GM18909 (cell line): ENCODE measurements at regions not wholly inside any gene's neighbourhood (a gene's known extent, or its start where the extent isn't known, plus 50 kb on each side); places are given as distances from the start of the nearest gene placed in this dataset.
"Not testable (repeated sequence)": the region's sequence is repeated elsewhere in the genome, so short reads cannot be mapped to it uniquely, and the experiment has no call there.

Experiments
- ATAC-seq: cut with Tn5 transposase; IDR thresholded peaks from one replicate; pipeline ENCODE4 v1.9.1; 2021; ENCODE audit warnings: mild to moderate bottlenecking; ENCODE audit not compliant: unreplicated experiment, poor library complexity

DNA sequence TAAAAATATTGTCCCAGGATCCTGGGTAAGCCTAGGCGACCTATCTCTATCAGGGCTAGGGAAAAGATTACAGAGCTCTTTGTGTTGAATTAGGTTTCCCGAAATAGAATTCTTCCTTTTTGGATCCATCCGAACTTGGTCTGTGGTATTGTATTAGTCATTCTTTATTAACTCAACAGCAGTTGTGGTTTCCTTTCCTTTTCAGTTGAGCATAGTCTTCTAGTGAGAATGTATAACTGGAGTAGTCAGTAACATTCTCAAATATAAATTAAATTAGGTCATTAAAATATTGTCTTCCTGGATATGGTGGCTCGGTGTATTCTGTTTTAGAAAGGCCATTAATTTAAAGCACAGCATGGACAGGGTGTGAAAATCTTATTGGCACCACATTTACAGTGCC lies 520.4 kb downstream of the NLGN4X start:
- ATAC-seq = no peak

GRCh38 chrX:5702890-5703289 lies 525.8 kb downstream of the NLGN4X start:
- ATAC-seq = no peak

- no peak for ATAC-seq
These were observed 532.7 kb downstream of the NLGN4X start for GRCh38 chrX:5695971-5696370.

DNA sequence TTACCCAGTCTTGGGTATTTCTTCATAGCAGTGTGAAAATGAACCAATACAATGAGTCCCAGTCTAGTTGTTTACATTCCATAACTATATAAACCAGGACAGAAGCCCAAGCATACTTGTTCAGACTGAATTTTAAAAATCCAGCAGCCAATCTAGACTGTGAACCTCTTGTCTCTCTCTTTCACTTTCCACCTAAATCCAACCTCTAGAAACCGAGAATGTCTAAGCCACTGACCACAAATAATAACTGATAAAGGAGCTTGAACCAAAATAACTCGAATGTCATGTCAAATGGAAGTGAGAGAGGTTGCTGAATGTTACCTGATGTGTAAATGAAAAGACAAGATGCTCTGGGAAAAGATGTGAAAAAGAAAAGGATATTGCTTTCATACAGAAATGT lies 544.7 kb downstream of the NLGN4X start:
- ATAC-seq = no peak

GRCh38 chrX:5681159-5681558 lies 547.5 kb downstream of the NLGN4X start:
- ATAC-seq = peak; percentile 57

DNA sequence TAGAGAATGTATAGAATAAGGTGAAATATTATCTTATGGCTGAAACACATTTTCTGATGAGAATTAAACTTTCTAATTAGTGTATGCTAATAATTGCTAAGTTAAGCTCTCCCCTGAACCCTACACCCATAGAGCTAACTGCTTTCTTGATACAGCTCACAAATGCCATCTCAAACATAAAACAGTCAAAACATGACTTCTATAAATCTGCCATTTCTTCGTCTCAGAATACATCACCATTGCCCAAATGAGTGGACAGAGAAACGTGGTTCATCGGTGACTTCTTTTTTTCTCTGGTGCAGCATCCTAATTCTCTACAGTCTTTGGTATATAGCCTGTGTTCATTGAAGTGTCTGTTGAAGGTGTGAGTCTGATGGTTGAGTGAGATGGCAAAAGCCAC lies 554.6 kb downstream of the NLGN4X start:
- ATAC-seq = no peak

- no peak for ATAC-seq
These were observed 556.6 kb downstream of the NLGN4X start for GRCh38 chrX:5672099-5672498.

DNA sequence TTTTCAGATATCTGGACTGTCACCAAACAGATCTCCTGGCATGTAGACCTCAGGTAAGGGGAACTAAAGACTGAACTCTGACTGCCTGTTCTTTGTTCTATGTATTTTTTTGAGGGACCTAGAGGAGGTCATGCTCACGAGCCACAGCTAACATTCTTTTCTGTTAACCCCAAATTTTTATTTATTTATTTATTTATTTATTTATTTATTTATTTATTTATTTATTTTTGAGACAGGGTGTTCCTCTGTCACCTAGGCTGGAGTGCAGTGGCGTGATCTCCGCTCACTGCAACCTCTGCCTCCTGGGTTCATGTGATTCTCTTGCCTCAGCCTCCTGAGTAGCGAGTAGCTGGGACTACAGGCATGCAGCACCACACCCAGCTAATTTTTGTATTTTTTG lies 562.0 kb downstream of the NLGN4X start:
- not testable (repeated sequence) for ATAC-seq

GRCh38 chrX:5656544-5656943 lies 572.1 kb downstream of the NLGN4X start:
- ATAC-seq = no peak

GRCh38 chrX:5650904-5651303 lies 577.8 kb downstream of the NLGN4X start:
- ATAC-seq = peak; percentile 27

DNA sequence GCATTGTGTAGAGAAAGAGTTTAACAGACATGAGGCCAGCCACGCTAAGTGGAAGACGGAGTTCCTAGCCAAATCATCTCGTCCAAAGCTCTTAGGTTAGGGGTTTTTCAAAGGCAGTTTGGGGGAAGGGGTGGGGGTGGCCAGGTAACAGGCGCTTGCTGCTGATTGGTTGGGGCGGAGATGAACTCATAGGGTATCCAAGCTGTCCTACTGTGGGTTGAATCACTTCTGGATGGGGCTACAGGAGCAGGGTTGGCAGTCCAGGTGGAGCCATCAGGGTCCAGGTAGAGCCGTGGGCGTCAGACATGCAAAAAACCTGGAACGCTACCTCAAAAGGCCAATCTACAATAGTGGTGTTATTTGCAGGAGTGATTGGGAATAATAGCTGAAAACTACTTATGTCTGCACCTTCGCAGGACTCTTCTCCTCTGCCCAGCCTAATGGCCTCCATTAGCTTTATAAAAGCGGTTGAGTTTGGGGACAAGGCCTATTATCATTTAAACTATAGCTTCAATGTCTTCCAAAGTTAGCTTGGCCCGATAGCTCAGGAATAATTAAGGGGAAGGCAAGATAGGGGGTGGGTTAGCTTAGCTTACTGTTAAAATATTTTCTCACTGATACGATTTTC lies 579.6 kb downstream of the NLGN4X start:
- no peak for ATAC-seq

DNA sequence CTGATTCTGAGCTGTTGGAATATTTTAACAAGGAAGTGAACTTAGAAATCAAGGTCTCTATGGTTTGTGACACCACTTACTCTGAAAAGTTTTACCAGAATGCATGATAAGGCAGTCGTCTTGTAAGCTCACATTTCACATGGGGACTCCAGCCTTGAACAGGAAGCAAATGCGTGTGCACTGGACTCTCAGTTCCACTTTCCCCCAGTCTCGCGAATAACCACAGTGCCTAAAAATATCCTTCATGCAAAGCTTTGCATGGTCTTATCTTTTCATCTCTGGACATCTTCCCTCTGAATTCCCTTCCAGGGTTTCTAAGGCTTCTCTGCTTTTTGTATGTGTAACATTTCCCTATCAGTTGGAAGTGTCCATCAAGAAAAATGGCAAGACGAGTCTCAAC lies 581.8 kb downstream of the NLGN4X start:
- ATAC-seq = peak; percentile 98

DNA sequence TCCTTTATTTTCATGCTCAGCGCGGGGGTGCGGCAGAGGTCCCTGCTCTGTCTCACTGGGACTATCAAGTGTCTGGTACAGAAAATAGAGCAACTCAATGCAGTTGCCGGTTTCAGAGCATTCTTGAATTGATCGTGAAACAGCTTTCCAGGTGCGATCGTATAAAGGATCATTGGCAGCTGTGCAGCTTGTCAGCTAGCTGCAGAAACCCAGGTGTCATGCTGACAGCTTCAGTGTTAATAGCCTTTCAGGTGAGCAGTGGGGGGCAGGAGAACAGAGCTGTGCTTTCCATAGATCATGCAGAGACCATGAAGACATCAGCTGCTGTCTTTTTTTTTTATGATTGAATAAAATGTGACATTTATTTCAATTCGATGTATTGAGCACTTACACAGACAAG lies 583.9 kb downstream of the NLGN4X start:
- no peak for ATAC-seq

GRCh38 chrX:5640071-5640470 lies 588.6 kb downstream of the NLGN4X start:
- no peak for ATAC-seq

GRCh38 chrX:5638572-5638971 lies 590.1 kb downstream of the NLGN4X start:
- ATAC-seq = no peak

DNA sequence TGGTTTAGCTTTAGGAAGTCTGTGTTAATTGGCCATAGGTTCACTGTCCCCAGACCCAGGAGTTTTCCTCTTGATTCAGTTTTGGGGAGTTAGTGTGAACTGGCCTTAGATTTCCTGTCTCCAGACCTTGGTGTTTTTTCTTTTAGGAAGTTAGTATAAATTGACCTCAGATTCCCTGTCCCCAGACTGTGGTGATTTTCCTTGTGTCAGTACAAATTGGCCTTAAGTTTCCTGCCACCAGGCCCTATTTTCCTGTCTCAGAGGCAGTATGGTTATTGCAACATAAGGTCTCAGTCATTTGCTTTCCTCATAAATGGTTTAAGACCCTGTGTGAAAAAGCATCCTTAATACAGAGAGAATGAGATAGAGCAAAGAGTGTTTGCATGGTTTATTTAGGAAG lies 595.8 kb downstream of the NLGN4X start:
- ATAC-seq = no peak

GRCh38 chrX:5632061-5632614 lies 596.5 kb downstream of the NLGN4X start:
- no peak for ATAC-seq

DNA sequence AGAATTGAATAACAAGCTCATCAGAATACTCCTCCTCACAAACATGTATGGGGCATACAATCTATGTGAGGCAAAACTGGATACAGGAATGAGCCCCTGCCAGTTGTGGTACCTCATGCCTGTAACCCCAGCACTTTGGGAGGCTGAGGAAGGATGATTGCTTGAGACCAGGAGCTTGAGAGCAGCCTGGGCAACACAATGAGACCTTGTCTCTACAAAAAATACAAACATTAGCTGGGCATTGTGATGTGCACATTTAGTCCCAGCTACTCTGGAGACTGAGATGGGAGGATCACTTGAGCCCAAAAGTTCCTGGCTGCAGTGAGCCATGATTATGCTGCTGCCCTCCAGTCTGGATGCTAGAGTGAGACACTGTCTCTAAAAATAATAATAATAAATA lies 611.0 kb downstream of the NLGN4X start:
- ATAC-seq = no peak

DNA sequence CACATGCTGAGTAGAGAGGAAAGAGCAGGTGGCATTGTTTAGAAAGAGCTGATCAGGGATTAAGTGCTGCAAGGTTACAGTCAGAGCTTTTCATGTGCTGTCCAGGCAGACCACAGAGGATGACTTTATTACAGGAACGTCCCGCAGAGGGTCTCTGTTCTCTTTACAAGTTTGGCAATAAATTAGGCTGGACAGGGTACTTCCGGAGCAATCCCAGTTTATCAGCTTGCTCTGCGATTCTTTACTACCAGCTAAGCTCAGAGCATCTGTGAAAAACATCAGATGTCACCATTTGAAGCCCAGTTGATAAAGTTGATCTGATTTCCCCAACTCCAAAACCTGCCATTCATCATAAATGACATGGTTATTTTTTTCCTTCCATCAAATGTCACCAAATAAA lies 633.1 kb downstream of the NLGN4X start:
- ATAC-seq = no peak

GRCh38 chrX:5586726-5587125 lies 641.9 kb downstream of the NLGN4X start:
- ATAC-seq = no peak

DNA sequence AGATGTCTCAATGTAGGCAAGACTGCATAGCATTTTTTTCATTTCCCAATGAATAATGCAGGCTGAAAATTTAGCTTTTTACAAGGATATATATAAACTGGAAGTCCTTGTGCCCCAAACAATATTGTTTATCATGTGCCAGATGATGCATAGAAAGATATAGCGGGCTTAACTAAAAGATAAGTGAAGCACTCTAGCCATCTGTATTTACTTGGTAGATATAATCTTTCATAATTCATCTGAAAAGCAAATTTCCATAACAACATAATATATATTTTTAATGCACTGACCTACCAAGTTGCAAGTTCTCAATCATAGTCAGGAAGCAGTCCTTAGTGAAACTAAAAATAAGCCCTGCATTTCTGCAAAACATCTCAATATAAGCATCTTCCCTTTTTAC lies 653.3 kb downstream of the NLGN4X start:
- ATAC-seq = no peak

DNA sequence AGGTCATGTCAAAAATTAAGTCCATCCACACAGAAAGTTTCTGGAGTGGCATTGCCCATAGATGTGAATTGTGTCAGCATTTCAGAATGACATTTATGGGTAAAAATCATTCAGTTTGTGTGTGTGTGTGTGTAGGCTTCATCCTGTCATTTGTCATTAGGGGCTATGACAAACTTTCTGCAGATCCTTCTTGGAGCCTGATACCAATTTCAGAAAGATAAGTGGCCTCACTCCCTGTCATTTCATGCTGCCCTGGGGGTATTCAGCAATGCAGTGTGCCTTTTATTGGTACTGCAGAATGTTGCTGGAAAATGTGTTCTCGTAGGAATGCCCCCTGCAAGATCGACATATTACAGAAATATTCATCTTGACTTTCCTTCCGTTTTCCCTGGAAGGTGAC lies 659.7 kb downstream of the NLGN4X start:
- no peak for ATAC-seq

- ATAC-seq = no peak
These were observed 669.3 kb downstream of the NLGN4X start for GRCh38 chrX:5559386-5559785.
